Heart left ventricle (tissue), 13 donors: ENCODE measurements at regions not wholly inside any gene's neighbourhood (a gene's known extent, or its start where the extent isn't known, plus 50 kb on each side); places are given as distances from the start of the nearest gene placed in this dataset.

Experiments
- POLR2A ChIP-seq, 2 donors: fragments of 450-650 bp; IDR thresholded peaks; one replicate each; pipeline ENCODE4 v1.6.1; 2017; ENCODE audit warnings: antibody characterized with exemption in 2 of 2, mild to moderate bottlenecking in 2 of 2, moderate library complexity in 2 of 2
- TF ChIP-seq, protein P1 (sequence below), 12 donors: fragments of 200-600 bp; sonication (generic) in 4 of 12; IDR thresholded peaks; one replicate each; pipeline versions ENCODE4 v1.5.0 to v1.8.0; 2018 to 2022; ENCODE audit warnings: antibody characterized with exemption in 12 of 12, mild to moderate bottlenecking in 5 of 12
- donor health status: ischemic (EF 13 %, LVEDD 7.1; RV severe dilation, severe dysfunction).
- donor health status: DM: no; HTN: yes; CAD: no.
- donor health status: DM: no; HTN: no; CAD: no.
- donor health status: ischemic (EF 25% LVEDD 6.9; RV normal size, moderate dysfunction).
- donor health status: ischemic (EF 25% LVEDD 5.7; RV mildly dilated, moderate dysfunction).
- donor health status: ischemic (EF 35%, LVEDD 5.7; RV mildly dilated, moderate dysfunction).
- donor health status: nonischemic (EF 11% LVEDD 7.7; RV severe dilation, severe dysfunction).
- donor health status: DM: yes; HTN: yes; CAD: no.
- donor health status: PGD.
- donor health status: ischemic (EF 29% LVEDD 5.4; RV normal size, mild dysfunction).
- donor health status: nonischemic (EF 23%, LVEDD 6.1; RV moderate dilation, normal function).

GRCh38 chr5:98463222-98463621, 310.2 kb upstream of the RGMB start:
- TF ChIP-seq, protein P1, sequence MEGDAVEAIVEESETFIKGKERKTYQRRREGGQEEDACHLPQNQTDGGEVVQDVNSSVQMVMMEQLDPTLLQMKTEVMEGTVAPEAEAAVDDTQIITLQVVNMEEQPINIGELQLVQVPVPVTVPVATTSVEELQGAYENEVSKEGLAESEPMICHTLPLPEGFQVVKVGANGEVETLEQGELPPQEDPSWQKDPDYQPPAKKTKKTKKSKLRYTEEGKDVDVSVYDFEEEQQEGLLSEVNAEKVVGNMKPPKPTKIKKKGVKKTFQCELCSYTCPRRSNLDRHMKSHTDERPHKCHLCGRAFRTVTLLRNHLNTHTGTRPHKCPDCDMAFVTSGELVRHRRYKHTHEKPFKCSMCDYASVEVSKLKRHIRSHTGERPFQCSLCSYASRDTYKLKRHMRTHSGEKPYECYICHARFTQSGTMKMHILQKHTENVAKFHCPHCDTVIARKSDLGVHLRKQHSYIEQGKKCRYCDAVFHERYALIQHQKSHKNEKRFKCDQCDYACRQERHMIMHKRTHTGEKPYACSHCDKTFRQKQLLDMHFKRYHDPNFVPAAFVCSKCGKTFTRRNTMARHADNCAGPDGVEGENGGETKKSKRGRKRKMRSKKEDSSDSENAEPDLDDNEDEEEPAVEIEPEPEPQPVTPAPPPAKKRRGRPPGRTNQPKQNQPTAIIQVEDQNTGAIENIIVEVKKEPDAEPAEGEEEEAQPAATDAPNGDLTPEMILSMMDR (IDR thresholded peaks at IDR 0.05), result no peak
- no peak for TF ChIP-seq POLR2A (IDR thresholded peaks at IDR 0.05)
